HUES48 (cell line): ENCODE measurements at regions not wholly inside any gene's neighbourhood (a gene's known extent, or its start where the extent isn't known, plus 50 kb on each side); places are given as distances from the start of the nearest gene placed in this dataset.

Experiments used
- H3K27ac ChIP-seq: one replicate; pipeline ENCODE4 v1.7.0; 2013; ENCODE audit warnings: low read depth, low read length, inconsistent platforms
- H3K27me3 ChIP-seq: 2 replicates; pipeline ENCODE4 v1.6.1; 2013; ENCODE audit warnings: mild to moderate bottlenecking, low read length; ENCODE audit not compliant: control insufficient read depth, insufficient read depth
- H3K36me3 ChIP-seq: 2 replicates; pipeline ENCODE4 v1.6.1; 2013; ENCODE audit warnings: low read length; ENCODE audit not compliant: control insufficient read depth, insufficient read depth
- H3K4me1 ChIP-seq: 2 replicates; pipeline ENCODE4 v1.6.1; 2013; ENCODE audit warnings: mild to moderate bottlenecking, low read length; ENCODE audit not compliant: control insufficient read depth, insufficient read depth
- H3K4me3 ChIP-seq: 2 replicates; pipeline ENCODE4 v1.5.1; 2013; ENCODE audit warnings: mild to moderate bottlenecking, low read depth, low read length
- H3K9ac ChIP-seq: 2 replicates; pipeline ENCODE4 v1.6.1; 2013; ENCODE audit warnings: mild to moderate bottlenecking, low read depth, low read length, moderate library complexity
- H3K9me3 ChIP-seq: 2 replicates; pipeline ENCODE4 v1.6.1; 2013; ENCODE audit warnings: low read length; ENCODE audit not compliant: control insufficient read depth, insufficient read depth

DNA sequence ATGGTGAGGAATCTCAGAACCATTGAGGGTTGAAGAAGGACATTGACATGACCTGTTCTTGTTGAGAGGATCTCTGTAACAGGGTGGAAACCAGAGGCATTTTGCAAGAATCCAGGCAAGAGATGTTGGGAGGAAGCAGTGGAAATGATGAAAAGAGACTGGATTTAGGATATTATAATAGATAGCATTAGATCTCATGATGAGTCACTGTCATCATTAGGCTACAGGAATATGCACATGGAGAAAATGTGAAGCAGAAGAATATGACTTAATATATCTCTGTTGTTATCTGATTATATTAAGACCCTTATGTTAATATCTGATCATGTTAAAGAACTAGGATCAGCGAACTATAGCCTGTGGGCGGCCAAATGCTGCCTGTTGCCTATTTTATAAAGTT lies 393.0 kb upstream of the MTPN start:
- Histone ChIP-seq H3K4me3 (no peak overlapping the region), H3K4me1 (no peaks in the 10 kb centered on the region), H3K9ac (no peak overlapping the region), H3K36me3 (no peaks in the 10 kb centered on the region), H3K9me3 (no peaks in the 10 kb centered on the region), H3K27me3 (no peaks in the 10 kb centered on the region), H3K27ac (no peak overlapping the region)

DNA sequence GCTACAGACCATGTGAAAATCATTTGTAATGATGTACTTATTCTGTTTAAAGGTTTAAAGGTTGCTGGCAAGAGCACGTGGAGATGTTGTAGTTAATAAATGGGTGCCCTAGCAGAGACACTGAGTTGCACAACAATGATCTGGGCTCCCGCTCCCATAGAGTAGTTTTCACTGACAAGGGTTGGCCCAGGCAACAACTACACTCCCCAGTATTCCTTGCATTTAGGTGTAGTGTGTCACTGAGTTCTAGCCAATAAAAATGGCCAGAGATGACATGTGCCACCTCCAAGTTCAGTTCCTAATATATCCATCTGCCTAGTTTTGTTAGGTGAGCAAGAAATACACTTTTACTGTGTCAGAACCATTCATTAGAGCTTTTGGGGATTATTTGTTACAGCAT lies 392.1 kb upstream of the MTPN start:
- Histone ChIP-seq H3K27ac (no peak overlapping the region), H3K4me3 (no peak overlapping the region), H3K9me3 (no peaks in the 10 kb centered on the region), H3K4me1 (no peaks in the 10 kb centered on the region), H3K9ac (no peak overlapping the region), H3K36me3 (no peaks in the 10 kb centered on the region), H3K27me3 (no peaks in the 10 kb centered on the region)

DNA sequence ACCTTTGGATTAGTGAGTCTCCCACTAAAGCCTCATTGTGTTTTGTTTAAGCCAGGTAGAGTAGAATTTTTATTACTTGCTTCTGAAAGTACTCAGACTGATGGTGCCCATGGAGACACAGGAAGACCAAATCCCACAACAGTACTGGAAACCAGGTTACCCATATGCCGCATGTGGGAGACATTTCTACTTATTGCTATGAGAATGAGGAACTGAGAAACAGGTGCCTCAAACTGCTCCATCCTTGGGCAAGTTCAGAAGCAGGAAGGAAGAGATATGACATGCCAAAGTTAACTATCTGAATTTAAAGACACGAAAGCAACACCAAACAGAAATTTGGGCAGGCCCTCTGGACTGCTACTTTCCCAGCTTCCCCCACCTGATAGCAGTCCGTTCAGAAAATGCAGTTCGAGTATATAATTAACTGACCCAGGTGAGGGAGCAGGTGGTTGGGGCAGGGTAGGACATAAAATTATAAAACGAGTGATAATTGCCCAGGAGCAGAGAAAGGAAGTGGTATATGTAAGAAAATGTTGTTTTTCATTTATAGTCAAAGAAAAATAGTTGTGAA lies 382.3 kb upstream of the MTPN start:
- Histone ChIP-seq H3K4me1 (no peaks in the 10 kb centered on the region), H3K27ac (no peak overlapping the region), H3K9ac (no peak overlapping the region), H3K36me3 (no peaks in the 10 kb centered on the region), H3K27me3 (no peaks in the 10 kb centered on the region), H3K4me3 (no peak overlapping the region), H3K9me3 (no peaks in the 10 kb centered on the region)

DNA sequence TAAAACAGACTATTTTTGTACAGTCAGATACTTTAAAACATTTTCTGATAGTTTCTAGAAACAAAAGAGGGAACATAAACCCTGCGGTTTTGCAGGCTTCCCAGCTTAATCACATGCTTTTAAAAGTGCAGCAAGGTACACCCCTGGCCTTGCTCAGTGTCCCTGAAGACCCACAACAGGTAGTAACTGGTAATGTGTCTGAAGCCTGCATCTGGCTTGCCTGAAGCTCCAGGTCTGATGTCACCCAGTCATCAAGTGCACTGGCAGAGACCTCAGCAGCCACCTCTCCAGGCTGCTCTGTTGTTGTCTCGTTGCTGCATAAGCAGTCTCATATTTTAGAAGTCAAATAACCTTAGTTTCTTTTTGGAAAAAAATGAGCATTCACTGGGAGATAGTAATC lies 376.1 kb upstream of the MTPN start:
- Histone ChIP-seq H3K4me3 (no peak overlapping the region), H3K27ac (no peak overlapping the region), H3K9me3 (no peaks in the 10 kb centered on the region), H3K9ac (no peak overlapping the region), H3K27me3 (no peaks in the 10 kb centered on the region), H3K36me3 (no peaks in the 10 kb centered on the region), H3K4me1 (no peaks in the 10 kb centered on the region)

DNA sequence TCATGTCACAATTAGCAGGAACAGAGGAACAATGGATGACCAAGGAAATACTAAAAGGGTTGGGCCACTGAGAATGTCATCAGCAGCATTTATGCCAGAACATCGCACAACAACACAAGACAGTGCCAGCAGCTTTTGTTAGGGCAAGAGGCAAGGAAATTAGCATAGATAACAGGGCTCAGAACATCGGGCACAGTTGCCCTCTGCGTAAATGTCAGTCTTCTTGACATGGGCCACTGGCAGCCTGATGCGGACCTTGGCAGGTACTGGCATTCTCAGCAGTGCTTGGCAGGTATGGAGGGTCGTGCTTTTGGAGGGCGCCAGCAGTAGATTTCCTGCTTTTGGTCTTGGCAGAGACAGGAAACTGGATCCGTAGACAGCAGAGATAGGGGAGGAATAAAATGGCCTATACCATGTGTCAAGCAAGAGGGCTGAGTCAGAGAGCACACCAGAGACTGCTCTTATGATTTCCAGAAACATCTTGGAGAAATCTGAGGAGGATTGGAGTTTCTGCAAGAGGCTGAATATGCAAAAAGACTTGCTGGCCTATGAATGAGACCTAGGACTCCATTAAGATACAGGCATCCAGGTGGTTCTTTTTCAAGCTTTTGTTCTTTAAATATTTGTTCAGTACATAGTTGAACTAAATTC lies 371.5 kb upstream of the MTPN start:
- no peak overlapping the region for H3K4me3 ChIP-seq
- H3K9me3 ChIP-seq: no peaks in the 10 kb centered on the region
- H3K27ac ChIP-seq: no peak overlapping the region
- no peak overlapping the region for H3K9ac ChIP-seq
- H3K4me1 ChIP-seq: no peaks in the 10 kb centered on the region
- no peaks in the 10 kb centered on the region for H3K27me3 ChIP-seq
- no peaks in the 10 kb centered on the region for H3K36me3 ChIP-seq

DNA sequence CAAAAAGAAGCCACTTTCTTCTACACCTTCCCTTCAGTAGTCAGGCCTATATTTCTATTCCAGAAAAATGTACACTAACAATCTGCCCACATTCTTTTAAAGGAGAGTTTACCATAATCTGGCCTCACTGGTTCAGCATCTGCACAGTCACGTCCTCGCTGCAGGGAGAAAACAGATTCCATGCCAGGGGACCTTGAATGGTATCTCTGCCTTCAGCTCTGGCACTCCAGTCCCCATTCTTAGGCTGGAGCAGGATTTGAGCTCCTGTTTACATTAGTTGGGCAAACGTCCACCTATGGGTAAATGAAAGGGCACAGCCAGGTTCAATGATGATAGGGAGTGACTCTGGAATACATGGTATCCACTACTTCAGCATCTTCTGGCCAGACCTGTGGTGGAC lies 371.0 kb upstream of the MTPN start:
- Histone ChIP-seq H3K27ac (no peak overlapping the region), H3K27me3 (no peaks in the 10 kb centered on the region), H3K4me1 (no peaks in the 10 kb centered on the region), H3K9ac (no peak overlapping the region), H3K36me3 (no peaks in the 10 kb centered on the region), H3K4me3 (no peak overlapping the region), H3K9me3 (no peaks in the 10 kb centered on the region)

DNA sequence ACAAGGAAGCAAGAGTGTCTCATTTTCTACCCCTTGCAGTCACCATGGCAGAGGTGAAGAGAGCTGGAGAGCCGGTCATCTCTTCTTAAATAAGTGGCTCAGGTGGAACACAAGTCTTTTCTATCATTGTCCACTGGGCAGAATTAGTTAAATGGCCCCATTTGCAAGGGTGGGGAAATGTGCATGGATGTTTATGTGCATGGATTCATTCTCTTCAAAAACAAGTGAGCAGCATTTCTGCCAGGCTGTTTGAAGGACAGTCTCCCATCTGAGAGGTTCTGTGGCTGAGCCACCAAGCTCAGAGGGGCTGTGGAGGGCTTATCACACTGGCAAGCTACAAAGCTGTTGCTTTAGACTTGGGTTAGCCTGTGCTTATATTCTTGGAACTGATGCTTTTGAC lies 370.3 kb upstream of the MTPN start:
- Histone ChIP-seq H3K4me1 (no peaks in the 10 kb centered on the region), H3K27ac (no peak overlapping the region), H3K4me3 (no peak overlapping the region), H3K9ac (no peak overlapping the region), H3K36me3 (no peaks in the 10 kb centered on the region), H3K9me3 (no peaks in the 10 kb centered on the region), H3K27me3 (no peaks in the 10 kb centered on the region)

DNA sequence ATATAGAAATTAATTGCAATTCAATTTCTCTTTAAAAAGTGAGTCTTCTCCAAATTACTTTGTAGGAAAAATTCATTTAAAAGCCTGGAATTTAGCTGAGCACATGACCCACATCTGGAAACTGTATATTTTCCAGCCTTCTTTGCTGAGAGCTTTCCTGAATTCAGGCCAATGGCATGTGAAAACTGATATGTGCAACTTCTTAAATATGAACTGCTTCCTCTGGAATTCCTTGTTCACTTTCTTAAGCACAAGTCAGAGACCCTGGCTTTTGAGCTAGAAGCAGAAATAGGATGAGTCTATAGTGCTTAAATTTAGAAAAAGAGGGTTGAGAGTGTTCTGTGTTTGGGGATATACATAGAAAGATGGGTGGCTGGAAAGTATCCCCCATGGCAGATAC lies 365.1 kb upstream of the MTPN start:
- no peak overlapping the region for H3K4me3 ChIP-seq

DNA sequence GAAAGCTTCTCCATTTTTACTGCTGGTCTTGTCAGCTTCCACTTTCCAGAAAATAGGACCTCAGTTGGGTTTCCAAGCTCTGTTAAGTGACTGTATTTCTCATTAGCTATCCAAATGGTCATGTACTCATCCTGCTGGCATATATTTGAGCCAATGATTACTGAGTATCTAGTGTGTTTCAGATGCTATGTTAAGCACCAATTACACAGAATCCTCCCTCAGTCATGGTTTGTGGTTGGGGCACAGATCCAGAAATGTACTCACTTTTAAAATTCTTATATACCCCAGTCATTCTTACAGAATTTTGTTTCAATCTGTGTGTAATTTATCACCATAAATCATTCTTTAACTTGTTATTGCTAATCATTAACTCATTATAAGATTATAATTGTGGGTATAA lies 362.3 kb upstream of the MTPN start:
- Histone ChIP-seq H3K9ac (no peak overlapping the region), H3K4me1 (no peaks in the 10 kb centered on the region), H3K27me3 (no peaks in the 10 kb centered on the region), H3K27ac (no peak overlapping the region), H3K4me3 (no peak overlapping the region), H3K9me3 (no peaks in the 10 kb centered on the region), H3K36me3 (no peaks in the 10 kb centered on the region)

More for the DNA sequence above, 365.1 kb upstream of the MTPN start:
- Histone ChIP-seq H3K4me1 (no peaks in the 10 kb centered on the region), H3K9me3 (no peaks in the 10 kb centered on the region), H3K36me3 (no peaks in the 10 kb centered on the region), H3K9ac (no peak overlapping the region), H3K27ac (no peak overlapping the region), H3K27me3 (no peaks in the 10 kb centered on the region)

DNA sequence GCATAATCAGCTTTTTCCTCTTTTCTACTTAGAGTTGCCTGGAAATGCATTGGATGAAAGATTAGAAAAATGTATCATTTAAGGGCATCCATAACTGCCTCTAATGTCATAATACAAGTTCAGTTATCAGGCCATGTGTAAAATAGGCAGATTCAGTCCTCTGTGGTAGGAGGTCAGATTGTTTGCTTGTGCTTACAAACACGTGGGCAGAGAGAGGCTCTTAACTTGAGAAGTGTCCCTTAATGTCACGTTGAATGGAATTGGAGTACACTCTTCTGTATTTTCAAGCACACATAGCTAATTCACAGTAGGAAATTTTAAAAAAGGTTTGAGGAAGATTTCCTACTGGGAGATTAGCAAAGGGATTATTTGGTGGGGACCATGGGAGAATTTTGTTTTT lies 359.8 kb upstream of the MTPN start:
- Histone ChIP-seq H3K27me3 (no peaks in the 10 kb centered on the region), H3K4me3 (no peak overlapping the region), H3K4me1 (no peaks in the 10 kb centered on the region), H3K36me3 (no peaks in the 10 kb centered on the region), H3K9ac (no peak overlapping the region), H3K27ac (no peak overlapping the region), H3K9me3 (no peaks in the 10 kb centered on the region)

DNA sequence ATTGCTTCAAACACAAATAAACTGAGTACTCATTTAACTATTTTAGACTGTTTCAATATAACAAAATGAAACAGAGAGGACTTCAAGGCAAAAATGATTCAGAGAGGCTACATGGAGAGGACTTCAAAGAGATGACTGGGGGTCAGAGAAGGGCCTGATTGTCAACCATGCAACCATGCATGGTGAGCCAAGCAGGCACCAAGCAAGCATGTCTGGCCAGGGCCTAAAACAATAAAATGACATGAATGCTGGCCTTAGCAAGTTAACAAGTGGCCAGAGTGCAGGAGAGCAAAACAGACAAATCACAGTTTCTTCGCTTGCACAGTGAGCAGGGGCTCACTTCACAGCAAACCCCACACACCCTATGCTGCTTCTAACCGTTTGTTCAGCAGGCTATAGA lies 356.5 kb upstream of the MTPN start:
- Histone ChIP-seq H3K9ac (no peak overlapping the region), H3K27me3 (no peaks in the 10 kb centered on the region), H3K27ac (no peak overlapping the region), H3K4me1 (no peaks in the 10 kb centered on the region), H3K4me3 (no peak overlapping the region), H3K36me3 (no peaks in the 10 kb centered on the region), H3K9me3 (no peaks in the 10 kb centered on the region)
